NCI-H2171 (cell line): ENCODE measurements at regions not wholly inside any gene's neighbourhood (a gene's known extent, or its start where the extent isn't known, plus 50 kb on each side); places are given as distances from the start of the nearest gene placed in this dataset.

Experiments
- DNase-seq: peaks from one replicate; lab custom pipeline; 2025; lab: John Stamatoyannopoulos, UW

DNA sequence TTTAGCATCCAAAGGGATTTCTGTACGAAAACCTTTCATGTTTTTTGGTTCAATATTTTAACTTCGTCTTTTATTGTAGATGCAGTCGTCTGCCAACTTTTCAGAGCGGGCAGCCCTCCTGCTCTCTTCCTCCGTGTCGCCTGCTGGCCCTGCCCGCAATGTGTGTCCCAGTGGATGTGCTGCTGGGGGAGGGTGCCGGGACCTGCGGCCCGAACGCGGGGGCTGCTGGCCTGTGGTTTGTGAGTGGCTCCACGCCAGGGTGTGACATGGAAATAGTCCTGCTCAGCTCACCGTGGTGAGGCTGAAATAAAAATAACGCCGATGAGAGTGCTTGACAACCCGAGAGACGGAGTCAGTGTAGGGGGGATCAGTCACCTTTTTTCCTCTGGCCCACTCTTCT, 59.7 kb upstream of the GRPEL1 start:
- DNase-seq = no peak

GRCh38 chr4:7126981-7127380, 59.1 kb upstream of the GRPEL1 start:
- no peak for DNase-seq

DNA sequence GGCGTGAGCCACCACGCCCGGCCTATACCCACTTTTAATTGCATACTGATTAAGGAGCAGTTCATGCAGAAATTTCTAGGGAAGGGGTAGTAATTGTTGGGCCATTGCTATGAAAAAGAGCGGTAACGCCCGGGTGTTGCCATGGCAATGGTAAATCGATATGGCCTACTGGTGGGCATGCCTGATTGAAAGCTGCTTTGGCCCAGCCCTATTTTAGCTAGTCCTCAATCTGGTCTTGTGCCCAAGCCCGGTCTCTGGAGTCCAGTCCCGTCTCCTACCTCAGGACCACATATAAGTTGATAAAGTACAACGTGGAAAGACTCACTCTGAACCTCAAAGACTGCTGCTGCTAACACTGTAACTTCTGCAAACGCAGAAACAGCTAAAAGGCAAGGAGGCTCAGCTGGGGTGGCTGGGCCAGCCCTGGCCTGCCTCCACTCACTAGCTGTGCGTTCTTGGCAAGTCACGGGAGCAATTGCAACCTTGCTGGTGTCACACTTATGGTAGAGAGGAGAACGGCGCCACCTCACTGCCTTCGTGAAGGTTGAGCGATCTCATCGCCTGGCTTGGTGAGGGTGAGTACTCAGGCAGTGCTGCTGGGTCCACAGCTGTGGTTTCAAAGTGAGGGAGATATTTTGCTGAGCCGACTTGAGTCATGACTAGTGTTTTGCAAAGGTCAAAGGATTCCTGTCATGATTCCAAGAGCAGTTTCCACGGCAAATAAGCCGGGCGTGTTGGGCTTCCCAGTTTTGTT, 57.0 kb upstream of the GRPEL1 start:
- DNase-seq = peak; percentile 79

GRCh38 chr4:7121866-7122653, 54.2 kb upstream of the GRPEL1 start:
- no peak for DNase-seq

- DNase-seq = no peak
Measured at GRCh38 chr4:7121174-7121573, 53.3 kb upstream of the GRPEL1 start.

- no peak for DNase-seq
Measured at GRCh38 chr4:7120341-7120740, 52.5 kb upstream of the GRPEL1 start.

GRCh38 chr4:7118013-7118832, 50.4 kb upstream of the GRPEL1 start:
- DNase-seq = no peak
